CD8-positive, alpha-beta memory T cell (primary cell): ENCODE measurements at regions not wholly inside any gene's neighbourhood (a gene's known extent, or its start where the extent isn't known, plus 50 kb on each side); places are given as distances from the start of the nearest gene placed in this dataset.
"Not testable (repeated sequence)": the region's sequence is repeated elsewhere in the genome, so short reads cannot be mapped to it uniquely, and the experiment has no call there.

ENCODE experiments used
- CTCF ChIA-PET: fragments of 350-600 bp; sonication (Branson Sonifier 250); formaldehyde crosslinking; loops from one replicate; lab custom pipeline; 2021; ENCODE audit warnings: antibody characterized with exemption; lab: Charles Lee
- POLR2A ChIA-PET: fragments of 350-600 bp; sonication (Branson Sonifier 250); formaldehyde crosslinking; loops from one replicate; lab custom pipeline; 2021; ENCODE audit warnings: antibody characterized with exemption; lab: Charles Lee
- DNase-seq, 5 donors: peaks; one replicate each; pipeline versions ENCODE4 v3.0.0 to v3.0.0-alpha.2; 2020 to 2022; ENCODE audit warnings: mixed read lengths in 1 of 5
- H3K27ac ChIP-seq: one replicate; pipeline ENCODE4 v1.7.0; 2013; ENCODE audit warnings: low read depth, mild to moderate bottlenecking, low read length, moderate library complexity
- H3K27me3 ChIP-seq: 2 replicates; pipeline ENCODE4 v1.7.0; 2013; ENCODE audit warnings: low read length, mild to moderate bottlenecking; ENCODE audit not compliant: insufficient read depth, poor library complexity, severe bottlenecking
- H3K36me3 ChIP-seq: 2 replicates; pipeline ENCODE4 v1.7.0; 2013; ENCODE audit warnings: mild to moderate bottlenecking, low read length, moderate library complexity; ENCODE audit not compliant: insufficient read depth
- H3K4me1 ChIP-seq: 2 replicates; pipeline ENCODE4 v1.7.0; 2013; ENCODE audit warnings: mild to moderate bottlenecking, low read length, moderate library complexity; ENCODE audit not compliant: insufficient read depth
- H3K4me3 ChIP-seq: 2 replicates; pipeline ENCODE4 v1.7.0; 2013; ENCODE audit warnings: mild to moderate bottlenecking, low read length
- H3K9me3 ChIP-seq: 2 replicates; pipeline ENCODE4 v1.7.0; 2013; ENCODE audit warnings: mild to moderate bottlenecking, low read length
- H3K27ac Mint-ChIP-seq, 8 donors: one replicate each; pipeline ENCODE4 v1.8.0; 2020 to 2021; ENCODE audit warnings: mixed read lengths in 8 of 8, mild to moderate bottlenecking in 6 of 8, inconsistent platforms in 3 of 8, moderate library complexity in 3 of 8
- H3K27me3 Mint-ChIP-seq, 2 donors: one replicate each; pipeline ENCODE4 v1.8.0; 2020 to 2021; ENCODE audit warnings: mixed read lengths in 2 of 2, mild to moderate bottlenecking in 1 of 2, moderate library complexity in 1 of 2
- H3K36me3 Mint-ChIP-seq, 3 donors: one replicate each; pipeline ENCODE4 v1.8.0; 2020 to 2021; ENCODE audit warnings: mixed read lengths in 3 of 3, inconsistent platforms in 1 of 3, mild to moderate bottlenecking in 1 of 3
- H3K4me1 Mint-ChIP-seq, 3 donors: one replicate each; pipeline ENCODE4 v1.8.0; 2020 to 2021; ENCODE audit warnings: mixed read lengths in 3 of 3, inconsistent platforms in 1 of 3, mild to moderate bottlenecking in 1 of 3
- H3K4me3 Mint-ChIP-seq, 7 donors: one replicate each; pipeline ENCODE4 v1.8.0; 2020 to 2021; ENCODE audit warnings: mixed read lengths in 7 of 7, mild to moderate bottlenecking in 6 of 7, moderate library complexity in 4 of 7, inconsistent platforms in 2 of 7
- H3K9me3 Mint-ChIP-seq, 5 donors: one replicate each; pipeline ENCODE4 v1.8.0; 2020 to 2022; ENCODE audit warnings: mixed read lengths in 5 of 5, mild to moderate bottlenecking in 3 of 5, moderate library complexity in 2 of 5, inconsistent platforms in 1 of 5

- H3K36me3 Mint-ChIP-seq, H3K9me3 ChIP-seq, DNase-seq, CTCF ChIA-PET, H3K27me3 ChIP-seq, H3K27ac Mint-ChIP-seq, H3K27ac ChIP-seq, H3K9me3 Mint-ChIP-seq, H3K36me3 ChIP-seq, H3K4me3 Mint-ChIP-seq, H3K4me3 ChIP-seq, H3K4me1 Mint-ChIP-seq, POLR2A ChIA-PET, H3K4me1 ChIP-seq: not testable (repeated sequence)
- H3K27me3 Mint-ChIP-seq: peaks cover 9 to 18% of the 10 kb centered on the region in 2 donors
These were observed 395.1 kb downstream of the BCOR start for GRCh38 chrX:39702636-39703035.

DNA sequence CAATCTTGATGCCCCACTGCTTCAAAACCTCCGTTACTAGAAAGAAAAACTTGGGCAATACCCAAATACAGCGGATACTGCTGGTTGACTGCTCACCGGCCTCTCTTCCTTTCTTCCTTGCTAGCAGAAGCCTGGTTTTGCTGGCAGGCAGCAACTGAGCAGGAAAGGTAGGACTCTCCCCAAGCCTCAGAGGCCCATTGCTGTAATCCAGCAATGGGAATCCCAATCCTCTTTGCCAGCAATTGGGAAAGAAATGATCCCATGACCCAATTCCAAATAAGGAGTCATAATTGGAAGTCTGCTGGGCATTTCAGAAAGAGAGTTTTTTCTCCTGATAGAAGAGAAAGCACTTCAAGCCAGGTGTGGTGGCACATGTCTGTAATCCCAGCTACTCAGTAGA lies 394.5 kb downstream of the BCOR start:
- H3K9me3 Mint-ChIP-seq: no peaks in the 10 kb centered on the region
- no peak overlapping the region for H3K4me3 Mint-ChIP-seq
- H3K4me3 ChIP-seq: no peak overlapping the region
- POLR2A ChIA-PET: no interaction called here
- no peak overlapping the region for H3K27ac ChIP-seq
- H3K36me3 ChIP-seq: no peaks in the 10 kb centered on the region
- H3K36me3 Mint-ChIP-seq: peaks cover 0 to 4% (median 0%) of the 10 kb centered on the region in 3 donors
- H3K4me1 ChIP-seq: no peaks in the 10 kb centered on the region
- no peak for DNase-seq
- H3K4me1 Mint-ChIP-seq: no peaks in the 10 kb centered on the region
- H3K27me3 Mint-ChIP-seq: peaks cover 9 to 18% of the 10 kb centered on the region in 2 donors
- H3K27ac Mint-ChIP-seq: no peak overlapping the region
- H3K9me3 ChIP-seq: no peaks in the 10 kb centered on the region
- no peaks in the 10 kb centered on the region for H3K27me3 ChIP-seq
- CTCF ChIA-PET: no interaction called here

- Mint-ChIP-seq H3K9me3 (peaks cover 0 to 2% (median 0%) of the 10 kb centered on the region in 5 donors), H3K4me3 (no peak overlapping the region), H3K27ac (no peak overlapping the region), H3K36me3 (peaks cover 0 to 4% (median 1%) of the 10 kb centered on the region in 3 donors), H3K4me1 (no peaks in the 10 kb centered on the region), H3K27me3 (peaks cover 6 to 14% of the 10 kb centered on the region in 2 donors)
- ChIA-PET CTCF (no interaction called here), POLR2A (no interaction called here)
- Histone ChIP-seq H3K4me1 (no peaks in the 10 kb centered on the region), H3K27ac (no peak overlapping the region), H3K4me3 (no peak overlapping the region), H3K36me3 (no peaks in the 10 kb centered on the region), H3K9me3 (no peaks in the 10 kb centered on the region), H3K27me3 (no peaks in the 10 kb centered on the region)
- no peak for DNase-seq
These were observed 393.2 kb downstream of the BCOR start for GRCh38 chrX:39704590-39704989.

- no peaks in the 10 kb centered on the region for H3K4me1 ChIP-seq
- DNase-seq: no peak
- H3K4me1 Mint-ChIP-seq: no peaks in the 10 kb centered on the region
- no peak overlapping the region for H3K27ac ChIP-seq
- H3K36me3 Mint-ChIP-seq: peaks cover 0 to 1% (median 0%) of the 10 kb centered on the region in 3 donors
- no peaks in the 10 kb centered on the region for H3K9me3 ChIP-seq
- H3K27ac Mint-ChIP-seq: no peak overlapping the region
- peaks cover 0 to 2% (median 0%) of the 10 kb centered on the region in 5 donors for H3K9me3 Mint-ChIP-seq
- H3K4me3 Mint-ChIP-seq: no peak overlapping the region
- H3K27me3 Mint-ChIP-seq: peaks cover 1 to 9% of the 10 kb centered on the region in 2 donors
- no peaks in the 10 kb centered on the region for H3K36me3 ChIP-seq
- no peak overlapping the region for H3K4me3 ChIP-seq
- ChIA-PET POLR2A (no interaction called here), CTCF (no interaction called here)
- H3K27me3 ChIP-seq: no peaks in the 10 kb centered on the region
These were observed 392.5 kb downstream of the BCOR start for GRCh38 chrX:39705290-39705689.

- no peak for DNase-seq
- Histone ChIP-seq H3K9me3 (no peaks in the 10 kb centered on the region), H3K4me1 (no peaks in the 10 kb centered on the region), H3K27me3 (no peaks in the 10 kb centered on the region), H3K27ac (no peak overlapping the region), H3K36me3 (no peaks in the 10 kb centered on the region), H3K4me3 (no peak overlapping the region)
- Mint-ChIP-seq H3K9me3 (peaks cover 0 to 2% (median 0%) of the 10 kb centered on the region in 5 donors), H3K36me3 (peaks cover 0 to 1% (median 0%) of the 10 kb centered on the region in 3 donors), H3K27ac (no peak overlapping the region), H3K4me3 (no peak overlapping the region), H3K4me1 (no peaks in the 10 kb centered on the region), H3K27me3 (peaks cover 0 to 3% of the 10 kb centered on the region in 2 donors)
- CTCF ChIA-PET: no interaction called here
- POLR2A ChIA-PET: no interaction called here
These were observed 388.4 kb downstream of the BCOR start for GRCh38 chrX:39709364-39709763.

GRCh38 chrX:39709812-39710211 lies 387.9 kb downstream of the BCOR start:
- Histone ChIP-seq H3K36me3 (no peaks in the 10 kb centered on the region), H3K4me1 (no peaks in the 10 kb centered on the region), H3K27me3 (no peaks in the 10 kb centered on the region), H3K27ac (no peak overlapping the region), H3K9me3 (no peaks in the 10 kb centered on the region), H3K4me3 (no peak overlapping the region)
- peaks cover 0 to 3% of the 10 kb centered on the region in 2 donors for H3K27me3 Mint-ChIP-seq
- no peak overlapping the region for H3K27ac Mint-ChIP-seq
- H3K4me3 Mint-ChIP-seq: no peak overlapping the region
- POLR2A ChIA-PET: no interaction called here
- CTCF ChIA-PET: no interaction called here
- DNase-seq: no peak
- H3K36me3 Mint-ChIP-seq: peaks cover 0 to 1% (median 0%) of the 10 kb centered on the region in 3 donors
- no peaks in the 10 kb centered on the region for H3K4me1 Mint-ChIP-seq
- H3K9me3 Mint-ChIP-seq: peaks cover 0 to 2% (median 0%) of the 10 kb centered on the region in 5 donors

- no peak overlapping the region for H3K4me3 Mint-ChIP-seq
- Histone ChIP-seq H3K9me3 (no peaks in the 10 kb centered on the region), H3K36me3 (no peaks in the 10 kb centered on the region), H3K27me3 (no peaks in the 10 kb centered on the region), H3K4me1 (no peaks in the 10 kb centered on the region), H3K4me3 (no peak overlapping the region), H3K27ac (no peak overlapping the region)
- POLR2A ChIA-PET: no interaction called here
- no peaks in the 10 kb centered on the region for H3K4me1 Mint-ChIP-seq
- CTCF ChIA-PET: no interaction called here
- peaks cover 0 to 5% of the 10 kb centered on the region in 2 donors for H3K27me3 Mint-ChIP-seq
- no peak overlapping the region for H3K27ac Mint-ChIP-seq
- H3K9me3 Mint-ChIP-seq: peaks cover 0 to 2% (median 0%) of the 10 kb centered on the region in 5 donors
- H3K36me3 Mint-ChIP-seq: peaks cover 0 to 1% (median 0%) of the 10 kb centered on the region in 3 donors
- no peak for DNase-seq
These were observed 387.0 kb downstream of the BCOR start for GRCh38 chrX:39710776-39711175.

DNA sequence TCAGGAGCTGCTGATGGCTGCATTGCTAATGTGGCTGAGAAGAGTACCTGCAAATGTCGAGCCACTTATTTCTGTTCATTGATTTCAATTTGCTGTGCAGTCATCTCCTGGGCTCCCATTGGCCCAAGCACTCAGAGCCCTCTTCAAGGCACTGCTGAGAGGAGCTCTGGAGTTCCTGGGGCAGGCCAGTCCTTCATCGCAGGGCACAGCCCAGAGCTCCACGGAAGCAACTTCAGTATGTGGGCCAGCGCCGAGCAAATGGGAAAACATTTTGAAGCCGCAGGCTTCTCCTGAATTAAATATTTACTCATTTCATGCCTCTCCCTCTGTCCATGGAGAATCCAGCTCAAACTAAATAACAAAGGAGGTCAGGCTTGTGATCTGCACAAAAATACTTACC lies 383.3 kb downstream of the BCOR start:
- CTCF ChIA-PET: no interaction called here
- no peaks in the 10 kb centered on the region for H3K9me3 Mint-ChIP-seq
- Histone ChIP-seq H3K4me1 (no peaks in the 10 kb centered on the region), H3K9me3 (no peaks in the 10 kb centered on the region), H3K27me3 (no peaks in the 10 kb centered on the region), H3K36me3 (no peaks in the 10 kb centered on the region), H3K4me3 (no peak overlapping the region), H3K27ac (no peak overlapping the region)
- no peak for DNase-seq
- H3K4me3 Mint-ChIP-seq: no peak overlapping the region
- H3K4me1 Mint-ChIP-seq: no peaks in the 10 kb centered on the region
- H3K27me3 Mint-ChIP-seq: peaks cover 0 to 8% of the 10 kb centered on the region in 2 donors
- H3K36me3 Mint-ChIP-seq: no peaks in the 10 kb centered on the region
- POLR2A ChIA-PET: no interaction called here
- no peak overlapping the region for H3K27ac Mint-ChIP-seq

GRCh38 chrX:39716401-39716800 lies 381.4 kb downstream of the BCOR start:
- no peaks in the 10 kb centered on the region for H3K9me3 Mint-ChIP-seq
- CTCF ChIA-PET: no interaction called here
- no peaks in the 10 kb centered on the region for H3K9me3 ChIP-seq
- H3K4me3 ChIP-seq: no peak overlapping the region
- DNase-seq: no peak
- no peaks in the 10 kb centered on the region for H3K4me1 ChIP-seq
- H3K27me3 Mint-ChIP-seq: peaks cover 0 to 8% of the 10 kb centered on the region in 2 donors
- no peak overlapping the region for H3K27ac Mint-ChIP-seq
- no peaks in the 10 kb centered on the region for H3K36me3 ChIP-seq
- POLR2A ChIA-PET: no interaction called here
- H3K4me3 Mint-ChIP-seq: no peak overlapping the region
- H3K36me3 Mint-ChIP-seq: no peaks in the 10 kb centered on the region
- no peaks in the 10 kb centered on the region for H3K27me3 ChIP-seq
- H3K27ac ChIP-seq: no peak overlapping the region
- no peaks in the 10 kb centered on the region for H3K4me1 Mint-ChIP-seq
